ENCODE measurements at regions not wholly inside any gene's neighbourhood (a gene's known extent, or its start where the extent isn't known, plus 50 kb on each side); places are given as distances from the start of the nearest gene placed in this dataset.

- peak; percentile 37 for FAIRE-seq
- no peak for DNase-seq (ENCODE audit: insufficient read length, low spot score)
Observed at GRCh38 chr1:63112155-63112900, 210.0 kb upstream of the FOXD3 start.

- DNase-seq (ENCODE audit: insufficient read length, low spot score): no peak
- no peak for FAIRE-seq
Observed at GRCh38 chr1:63115527-63115926, 206.8 kb upstream of the FOXD3 start.

DNA sequence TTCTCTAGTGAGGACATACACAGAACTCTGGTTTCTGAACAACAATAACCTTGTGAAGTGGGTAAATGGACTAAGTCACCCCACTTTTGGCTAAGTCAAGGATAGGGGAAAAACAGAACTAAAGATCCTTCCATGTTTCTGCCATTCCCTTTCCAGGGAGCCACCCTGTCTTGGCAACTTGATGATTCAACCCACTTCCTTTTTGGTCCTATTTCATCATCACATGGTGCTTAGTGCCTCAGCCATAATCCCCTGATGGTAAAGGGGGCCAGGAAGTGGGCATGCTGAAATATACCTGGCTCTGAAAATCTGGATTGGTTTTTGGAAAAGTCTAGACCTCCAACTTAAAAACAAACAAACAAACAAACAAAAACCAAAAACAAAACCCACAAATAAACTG, 206.4 kb upstream of the FOXD3 start:
- DNase-seq (ENCODE audit: insufficient read length, low spot score) (no peak), FAIRE-seq (no peak)

GRCh38 chr1:63119575-63120155, 202.7 kb upstream of the FOXD3 start:
- FAIRE-seq: no peak

GRCh38 chr1:63122079-63122478, 200.3 kb upstream of the FOXD3 start:
- no peak for FAIRE-seq

More at GRCh38 chr1:63119575-63120155, 202.7 kb upstream of the FOXD3 start:
- no peak for DNase-seq (ENCODE audit: insufficient read length, low spot score)

GRCh38 chr1:63124666-63125191, 197.6 kb upstream of the FOXD3 start:
- FAIRE-seq: no peak

More at GRCh38 chr1:63122079-63122478, 200.3 kb upstream of the FOXD3 start:
- DNase-seq (ENCODE audit: insufficient read length, low spot score): no peak

GRCh38 chr1:63126104-63126503, 196.3 kb upstream of the FOXD3 start:
- no peak for DNase-seq (ENCODE audit: insufficient read length, low spot score)
- FAIRE-seq: peak; percentile 78

More at GRCh38 chr1:63124666-63125191, 197.6 kb upstream of the FOXD3 start:
- DNase-seq (ENCODE audit: insufficient read length, low spot score): peak; percentile 27

DNA sequence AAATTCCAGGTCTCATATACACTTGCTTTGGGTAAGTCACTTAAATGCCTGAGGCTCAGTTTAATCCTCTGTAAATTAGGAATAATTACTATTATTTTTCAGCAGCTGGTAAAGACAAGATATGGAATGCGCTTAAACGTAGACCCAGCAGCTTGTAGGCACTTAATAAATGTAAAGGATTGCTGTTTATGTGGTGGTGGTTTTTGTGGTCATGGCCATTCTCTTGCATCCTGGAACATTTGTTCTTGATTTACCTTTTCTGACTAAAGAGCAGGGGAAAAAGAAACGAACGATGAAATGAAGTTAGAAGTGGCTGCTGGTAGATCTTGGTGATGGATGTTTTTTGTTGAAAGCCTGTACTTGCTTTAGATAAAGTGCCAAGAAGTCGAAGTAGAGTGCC, 195.0 kb upstream of the FOXD3 start:
- DNase-seq (ENCODE audit: insufficient read length, low spot score) (no peak), FAIRE-seq (peak; percentile 33)

DNA sequence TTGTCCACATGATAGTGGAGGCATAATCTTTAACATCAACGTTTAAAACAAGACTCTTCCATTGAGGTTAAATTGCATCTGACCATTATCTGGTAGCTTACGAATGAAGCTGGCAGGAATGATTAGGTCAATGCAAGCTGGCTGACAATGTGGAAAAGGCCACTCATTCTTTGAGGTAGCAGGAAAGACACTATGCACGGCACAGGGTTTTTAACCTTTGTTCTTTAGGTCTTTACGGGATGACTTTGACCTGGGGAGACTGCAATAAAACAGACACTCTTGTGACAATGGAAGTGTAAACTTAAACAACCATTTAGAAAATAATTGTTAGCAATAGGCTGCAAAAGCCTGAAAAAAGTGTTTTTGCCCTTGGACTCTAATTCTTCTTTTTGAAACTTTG, 193.8 kb upstream of the FOXD3 start:
- no peak for DNase-seq (ENCODE audit: insufficient read length, low spot score)
- FAIRE-seq: no peak

- FAIRE-seq: no peak
- DNase-seq (ENCODE audit: insufficient read length, low spot score): no peak
Observed at GRCh38 chr1:63129184-63129583, 193.2 kb upstream of the FOXD3 start.

- no peak for DNase-seq (ENCODE audit: insufficient read length, low spot score)
- FAIRE-seq: no peak
Observed at GRCh38 chr1:63129855-63130254, 192.5 kb upstream of the FOXD3 start.

GRCh38 chr1:63134501-63135173, 187.7 kb upstream of the FOXD3 start:
- DNase-seq (ENCODE audit: insufficient read length, low spot score): no peak
- FAIRE-seq: no peak

DNA sequence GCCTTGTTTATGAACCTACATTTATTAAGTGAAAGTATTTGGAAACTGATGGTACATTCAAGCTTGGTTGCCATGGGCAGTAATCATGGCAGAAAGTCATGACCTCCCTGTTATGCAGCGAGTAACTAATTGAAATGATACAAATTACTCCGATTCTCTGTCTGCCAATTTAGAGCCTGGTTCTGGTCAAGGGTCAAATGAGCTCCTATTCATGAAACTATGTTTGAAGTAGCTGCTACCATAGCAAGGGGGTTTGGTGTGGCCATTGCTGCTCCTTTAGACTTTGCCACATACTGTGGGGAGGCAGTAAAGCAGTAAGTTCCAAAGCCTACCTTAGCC, 187.2 kb upstream of the FOXD3 start:
- FAIRE-seq: no peak

GRCh38 chr1:63135801-63136200, 186.6 kb upstream of the FOXD3 start:
- DNase-seq (ENCODE audit: insufficient read length, low spot score) (no peak), FAIRE-seq (no peak)

More for the DNA sequence above, 187.2 kb upstream of the FOXD3 start:
- no peak for DNase-seq (ENCODE audit: insufficient read length, low spot score)

- DNase-seq (ENCODE audit: insufficient read length, low spot score) (no peak), FAIRE-seq (no peak)
Observed at GRCh38 chr1:63142001-63142400, 180.4 kb upstream of the FOXD3 start.

DNA sequence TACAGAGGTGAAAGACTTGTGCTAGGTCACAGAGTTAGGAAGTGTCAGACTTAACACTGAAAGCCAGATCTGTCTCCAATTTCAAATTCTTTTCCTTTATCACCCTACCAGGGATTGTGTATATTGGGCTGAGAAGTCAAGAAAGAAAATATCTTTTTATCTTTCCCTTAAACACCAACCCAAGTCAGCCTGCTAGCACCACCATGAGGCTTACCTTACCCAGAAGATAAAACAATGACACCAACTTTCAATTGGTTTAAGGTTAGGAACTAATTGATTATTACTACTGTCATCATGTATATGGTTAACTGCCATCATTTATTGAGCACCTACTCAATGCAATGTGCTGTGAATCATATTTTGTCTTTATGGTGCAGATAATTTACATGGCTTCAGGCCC, 178.9 kb upstream of the FOXD3 start:
- FAIRE-seq: no peak
- DNase-seq (ENCODE audit: insufficient read length, low spot score): no peak

DNA sequence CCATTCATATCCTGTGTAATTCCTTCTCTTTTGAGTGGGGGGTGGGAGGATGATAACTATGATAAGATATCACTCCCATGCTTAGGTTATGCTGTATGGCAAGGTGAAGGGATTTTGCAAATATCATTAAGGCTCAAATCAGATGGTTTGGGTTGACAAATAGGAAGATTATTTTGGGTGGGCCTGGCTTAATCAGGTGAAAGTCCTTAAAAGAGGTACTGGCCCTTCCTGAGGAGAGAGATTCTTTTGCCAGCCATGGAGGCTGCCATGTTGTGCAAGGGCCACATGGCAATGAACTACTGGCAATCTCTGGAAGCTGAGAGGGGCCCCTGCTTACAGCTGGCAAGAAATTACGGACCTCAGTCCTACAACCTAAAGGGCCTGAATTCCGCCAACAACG, 174.6 kb upstream of the FOXD3 start:
- DNase-seq (ENCODE audit: insufficient read length, low spot score) (no peak), FAIRE-seq (no peak)

DNA sequence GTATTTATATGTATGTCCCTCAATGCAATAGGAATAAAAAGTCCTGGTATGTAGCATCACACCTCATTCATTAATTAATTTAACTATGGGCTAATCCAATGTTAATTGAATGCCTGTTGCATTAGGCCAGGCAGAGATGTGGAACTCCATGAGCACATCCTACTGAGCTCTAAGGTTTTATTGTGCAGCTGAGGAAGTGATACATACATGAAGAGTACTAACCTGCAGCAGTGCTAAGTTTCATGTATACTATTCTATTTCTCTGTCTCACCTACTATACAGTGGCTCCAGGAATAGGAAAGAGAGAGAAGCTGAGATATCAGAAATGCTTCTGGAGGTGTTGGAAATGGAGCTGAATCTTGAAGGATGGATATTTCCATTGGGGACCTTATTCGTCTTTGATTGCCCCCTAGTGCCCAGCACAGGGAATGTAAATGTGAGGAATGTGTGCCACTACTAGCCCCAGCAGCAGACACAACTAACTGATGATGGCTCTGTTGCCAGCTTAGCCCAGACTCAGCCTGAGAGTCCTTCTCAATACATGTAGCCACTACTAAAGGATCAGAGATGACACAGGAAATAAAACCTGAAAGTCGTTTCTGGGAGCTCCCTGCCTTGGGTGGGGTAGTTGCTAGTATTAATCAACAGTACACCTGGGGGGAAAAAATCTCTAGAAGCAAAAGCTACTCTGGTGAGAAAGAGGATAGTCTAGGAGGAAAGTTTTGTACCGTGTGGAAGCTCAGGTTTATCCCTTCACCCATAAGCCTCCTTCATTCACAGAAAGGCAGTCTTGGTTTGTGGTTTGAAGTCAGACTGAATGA, 173.3 kb upstream of the FOXD3 start:
- peak; percentile 84 for FAIRE-seq
- peak; percentile 9 for DNase-seq (ENCODE audit: insufficient read length, low spot score)

DNA sequence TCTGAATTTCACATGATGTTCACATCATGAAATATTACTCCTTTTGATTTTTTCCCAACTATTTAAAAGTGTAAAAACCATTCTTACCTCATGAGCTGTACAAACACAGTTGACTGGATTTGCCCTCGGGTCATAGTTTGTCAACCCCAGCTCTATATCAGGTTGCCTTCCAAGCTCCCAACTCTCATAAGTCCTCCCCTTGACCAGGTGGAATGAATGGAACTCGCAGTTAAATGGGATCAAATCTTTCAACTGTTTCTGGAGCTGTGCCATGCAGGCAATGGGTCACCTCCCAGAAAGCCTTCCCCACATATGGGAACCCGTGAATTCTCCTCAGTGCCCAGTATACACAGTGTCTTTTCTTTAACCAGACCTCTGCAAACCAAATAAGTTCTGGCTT, 169.8 kb upstream of the FOXD3 start:
- DNase-seq (ENCODE audit: insufficient read length, low spot score) (no peak), FAIRE-seq (no peak)

DNA sequence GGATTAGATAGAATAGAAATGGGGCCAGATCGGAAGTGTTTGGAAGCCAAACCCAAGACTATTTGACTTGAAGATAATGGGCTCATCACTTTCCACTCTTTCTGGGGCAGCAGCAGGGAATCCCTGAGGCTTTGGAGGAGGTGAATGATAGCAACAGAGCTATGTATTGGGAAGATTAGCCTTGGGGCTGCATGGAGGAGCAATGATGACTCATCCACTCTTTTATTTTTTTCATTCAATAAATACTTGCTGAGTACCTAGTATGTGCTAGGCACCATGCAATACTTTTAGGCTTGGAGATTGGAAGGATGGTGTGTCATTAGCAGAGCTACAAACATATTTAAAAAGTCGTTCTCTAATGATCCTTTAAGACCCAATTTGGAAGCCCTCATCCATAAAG, 166.9 kb upstream of the FOXD3 start:
- DNase-seq (ENCODE audit: insufficient read length, low spot score): no peak
- no peak for FAIRE-seq

- DNase-seq (ENCODE audit: insufficient read length, low spot score): no peak
Observed at GRCh38 chr1:63157085-63157484, 165.3 kb upstream of the FOXD3 start.

More at GRCh38 chr1:63157085-63157484, 165.3 kb upstream of the FOXD3 start:
- no peak for FAIRE-seq
